ENCODE measurements at regions not wholly inside any gene's neighbourhood (a gene's known extent, or its start where the extent isn't known, plus 50 kb on each side); places are given as distances from the start of the nearest gene placed in this dataset.

GRCh38 chr5:110956280-110956912, 115.1 kb upstream of the TSLP start:
- no peak for TF ChIP-seq CTCF (conservative IDR thresholded peaks at IDR 0.05)
- H3K36me3 ChIP-seq (ENCODE audit: control insufficient read depth, insufficient read depth, low read length) = no peaks in the 10 kb centered on the region
- no peaks in the 10 kb centered on the region for H3K9me3 ChIP-seq (ENCODE audit: control insufficient read depth, low read length)
- WGBS, 2 experiments (ENCODE audit: insufficient coverage in 1 of 2, insufficient read length in 1 of 2) = 90 to 92% methylated on average over 9 to 20 of the region's 20 CpGs
- H3K4me3 ChIP-seq (ENCODE audit: low read length) = no peak overlapping the region
- no peaks in the 10 kb centered on the region for H3K4me1 ChIP-seq (ENCODE audit: control insufficient read depth, insufficient read depth, low read length)
- Mint-ChIP-seq H3K9me3 (no peaks in the 10 kb centered on the region), H3K4me1 (no peaks in the 10 kb centered on the region), H3K27ac (no peak overlapping the region), H3K4me3 (no peak overlapping the region), H3K27me3 (ENCODE audit: insufficient read depth) (no peaks in the 10 kb centered on the region), H3K36me3 (ENCODE audit: low read depth) (no peaks in the 10 kb centered on the region)
- H3K9ac ChIP-seq (ENCODE audit: extremely low read depth, low read length, poor library complexity, severe bottlenecking) = no peak overlapping the region
- no peak overlapping the region for H3K27ac ChIP-seq (ENCODE audit: low read depth, low read length)
- no peaks in the 10 kb centered on the region for H3K27me3 ChIP-seq (ENCODE audit: control insufficient read depth, insufficient read depth, low read length, poor library complexity, severe bottlenecking)
- peak; percentile 63 for DNase-seq

- Histone ChIP-seq H3K9me3 (ENCODE audit: control insufficient read depth, low read length) (no peaks in the 10 kb centered on the region), H3K4me3 (ENCODE audit: low read length) (no peak overlapping the region), H3K9ac (ENCODE audit: extremely low read depth, low read length, poor library complexity, severe bottlenecking) (no peak overlapping the region), H3K27ac (ENCODE audit: low read depth, low read length) (no peak overlapping the region), H3K4me1 (ENCODE audit: control insufficient read depth, insufficient read depth, low read length) (no peaks in the 10 kb centered on the region), H3K36me3 (ENCODE audit: control insufficient read depth, insufficient read depth, low read length) (no peaks in the 10 kb centered on the region), H3K27me3 (ENCODE audit: control insufficient read depth, insufficient read depth, low read length, poor library complexity, severe bottlenecking) (no peaks in the 10 kb centered on the region)
- TF ChIP-seq CTCF (conservative IDR thresholded peaks at IDR 0.05) = no peak
- Mint-ChIP-seq H3K4me3 (no peak overlapping the region), H3K27ac (no peak overlapping the region), H3K9me3 (no peaks in the 10 kb centered on the region), H3K27me3 (ENCODE audit: insufficient read depth) (no peaks in the 10 kb centered on the region), H3K4me1 (no peaks in the 10 kb centered on the region), H3K36me3 (ENCODE audit: low read depth) (no peaks in the 10 kb centered on the region)
- DNase-seq = no peak
- 87 to 93% methylated on average over 7 to 12 of the region's 12 CpGs for WGBS, 2 experiments (ENCODE audit: insufficient coverage in 1 of 2, insufficient read length in 1 of 2)
Measured at GRCh38 chr5:110956913-110957813, 114.3 kb upstream of the TSLP start.

GRCh38 chr5:110957934-110958333, 113.6 kb upstream of the TSLP start:
- Mint-ChIP-seq H3K36me3 (ENCODE audit: low read depth) (no peaks in the 10 kb centered on the region), H3K9me3 (no peaks in the 10 kb centered on the region), H3K4me3 (no peak overlapping the region), H3K4me1 (no peaks in the 10 kb centered on the region), H3K27ac (no peak overlapping the region), H3K27me3 (ENCODE audit: insufficient read depth) (no peaks in the 10 kb centered on the region)
- Histone ChIP-seq H3K4me3 (ENCODE audit: low read length) (no peak overlapping the region), H3K27me3 (ENCODE audit: control insufficient read depth, insufficient read depth, low read length, poor library complexity, severe bottlenecking) (no peaks in the 10 kb centered on the region), H3K36me3 (ENCODE audit: control insufficient read depth, insufficient read depth, low read length) (no peaks in the 10 kb centered on the region), H3K9ac (ENCODE audit: extremely low read depth, low read length, poor library complexity, severe bottlenecking) (no peak overlapping the region), H3K4me1 (ENCODE audit: control insufficient read depth, insufficient read depth, low read length) (no peaks in the 10 kb centered on the region), H3K9me3 (ENCODE audit: control insufficient read depth, low read length) (no peaks in the 10 kb centered on the region), H3K27ac (ENCODE audit: low read depth, low read length) (no peak overlapping the region)
- TF ChIP-seq CTCF (conservative IDR thresholded peaks at IDR 0.05) = no peak
- 50 to 92% methylated on average over 1 to 2 of the region's 2 CpGs for WGBS, 2 experiments (ENCODE audit: insufficient coverage in 1 of 2, insufficient read length in 1 of 2)
- DNase-seq = no peak

All from endodermal cell (in vitro differentiated cells).